ENCODE measurements at regions not wholly inside any gene's neighbourhood (a gene's known extent, or its start where the extent isn't known, plus 50 kb on each side); places are given as distances from the start of the nearest gene placed in this dataset.
A peak's percentile ranks its signal among the peaks of the same experiment; 100 is the strongest.
"Not testable (repeated sequence)": the region's sequence is repeated elsewhere in the genome, so short reads cannot be mapped to it uniquely, and the experiment has no call there.

GRCh38 chr1:198848649-198849048, 209.8 kb downstream of the PTPRC start:
- H3F3A ChIP-seq (ENCODE audit: low read depth), result no peaks in the 10 kb centered on the region
- no peak overlapping the region for H2AFZ ChIP-seq (replicated peaks)
- peaks cover 30% of the 10 kb centered on the region for H3K36me3 Mint-ChIP-seq
- no peak overlapping the region for H3K27ac ChIP-seq
- no peaks in the 10 kb centered on the region for H3K27me3 Mint-ChIP-seq (ENCODE audit: insufficient read depth, low read depth)
- no peak overlapping the region for H3K27ac Mint-ChIP-seq
- no peak overlapping the region for H3K4me3 Mint-ChIP-seq
- H3K36me3 ChIP-seq, result no peaks in the 10 kb centered on the region
- H3K9me3 ChIP-seq (ENCODE audit: low read depth), result no peaks in the 10 kb centered on the region
- TF ChIP-seq EZH2phosphoT487 (IDR thresholded peaks at IDR 0.05), result no peak
- TF ChIP-seq CTCF (IDR thresholded peaks at IDR 0.05), result no peak
- no peak for TF ChIP-seq EZH2 (IDR thresholded peaks at IDR 0.05)
- H3K27me3 ChIP-seq, result no peaks in the 10 kb centered on the region
- H3K9me3 Mint-ChIP-seq, result peaks cover 3% of the 10 kb centered on the region
- H3K4me2 ChIP-seq, result no peak overlapping the region
- DNase-seq (ENCODE audit: low spot score), result no peak
- H3K4me1 ChIP-seq, result no peaks in the 10 kb centered on the region
- H3K4me1 Mint-ChIP-seq, result peaks cover 5% of the 10 kb centered on the region
- no peaks in the 10 kb centered on the region for H3K79me2 ChIP-seq (ENCODE audit: low read depth)
- no peak overlapping the region for H3K9ac ChIP-seq
- no peaks in the 10 kb centered on the region for H4K20me1 ChIP-seq (ENCODE audit: low read depth)
- H3K4me3 ChIP-seq, result no peak overlapping the region

- TF ChIP-seq EZH2phosphoT487 (IDR thresholded peaks at IDR 0.05), result no peak
- no peak for TF ChIP-seq CTCF (IDR thresholded peaks at IDR 0.05)
- no peak for TF ChIP-seq EZH2 (IDR thresholded peaks at IDR 0.05)
- Histone ChIP-seq H4K20me1 (ENCODE audit: low read depth) (no peaks in the 10 kb centered on the region), H3K4me1 (no peaks in the 10 kb centered on the region), H3K79me2 (ENCODE audit: low read depth) (no peaks in the 10 kb centered on the region), H3K27ac (no peak overlapping the region), H3F3A (ENCODE audit: low read depth) (no peaks in the 10 kb centered on the region), H3K36me3 (no peaks in the 10 kb centered on the region), H3K4me2 (no peak overlapping the region), H3K9me3 (ENCODE audit: low read depth) (no peaks in the 10 kb centered on the region), H3K9ac (no peak overlapping the region), H3K27me3 (no peaks in the 10 kb centered on the region), H3K4me3 (no peak overlapping the region), H2AFZ (replicated peaks) (no peak overlapping the region)
- peaks cover 5% of the 10 kb centered on the region for H3K4me1 Mint-ChIP-seq
- H3K36me3 Mint-ChIP-seq, result peaks cover 33% of the 10 kb centered on the region
- no peak overlapping the region for H3K4me3 Mint-ChIP-seq
- H3K9me3 Mint-ChIP-seq, result peaks cover 3% of the 10 kb centered on the region
- H3K27me3 Mint-ChIP-seq (ENCODE audit: insufficient read depth, low read depth), result no peaks in the 10 kb centered on the region
- DNase-seq (ENCODE audit: low spot score), result no peak
- H3K27ac Mint-ChIP-seq, result peak overlapping the region; percentile 87
Measured at GRCh38 chr1:198849093-198849492, 210.3 kb downstream of the PTPRC start.

DNA sequence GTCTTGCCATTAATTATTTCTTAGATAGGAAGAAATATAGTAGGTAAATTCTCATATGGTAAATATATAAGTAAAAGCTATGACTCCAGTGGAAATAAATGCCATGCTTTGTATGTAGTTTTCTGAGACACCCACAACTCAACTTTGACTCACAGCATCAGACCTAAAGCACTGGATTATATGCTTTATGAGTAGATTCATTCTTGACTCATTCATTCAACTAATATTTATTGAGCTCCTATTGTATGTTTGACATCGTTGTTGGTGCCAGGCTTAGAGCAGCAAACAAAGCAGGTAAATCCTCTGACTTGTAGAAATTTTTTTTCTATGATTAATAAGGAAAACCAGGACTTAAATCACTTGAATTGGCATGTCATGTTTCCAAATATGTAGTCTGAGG, 211.4 kb downstream of the PTPRC start:
- Histone ChIP-seq H3K9me3 (ENCODE audit: low read depth) (no peaks in the 10 kb centered on the region), H3K27me3 (no peaks in the 10 kb centered on the region), H4K20me1 (ENCODE audit: low read depth) (no peaks in the 10 kb centered on the region), H3K36me3 (no peaks in the 10 kb centered on the region), H3K4me2 (no peak overlapping the region), H3K9ac (no peak overlapping the region), H3K79me2 (ENCODE audit: low read depth) (no peaks in the 10 kb centered on the region), H3K27ac (no peak overlapping the region), H3F3A (ENCODE audit: low read depth) (no peaks in the 10 kb centered on the region), H3K4me3 (no peak overlapping the region), H2AFZ (replicated peaks) (no peak overlapping the region), H3K4me1 (no peaks in the 10 kb centered on the region)
- Mint-ChIP-seq H3K4me3 (no peak overlapping the region), H3K27ac (no peak overlapping the region), H3K36me3 (peaks cover 34% of the 10 kb centered on the region), H3K27me3 (ENCODE audit: insufficient read depth, low read depth) (no peaks in the 10 kb centered on the region), H3K9me3 (peaks cover 3% of the 10 kb centered on the region), H3K4me1 (peaks cover 5% of the 10 kb centered on the region)
- DNase-seq (ENCODE audit: low spot score), result no peak
- TF ChIP-seq EZH2 (IDR thresholded peaks at IDR 0.05) (no peak), EZH2phosphoT487 (IDR thresholded peaks at IDR 0.05) (no peak), CTCF (IDR thresholded peaks at IDR 0.05) (no peak)

- H3K4me3 Mint-ChIP-seq, result not testable (repeated sequence)
Measured at GRCh38 chr1:198850966-198851365, 212.1 kb downstream of the PTPRC start.

More at GRCh38 chr1:198850966-198851365, 212.1 kb downstream of the PTPRC start:
- H3K9ac ChIP-seq; H3F3A ChIP-seq (ENCODE audit: low read depth); H3K79me2 ChIP-seq (ENCODE audit: low read depth); H3K36me3 ChIP-seq; DNase-seq (ENCODE audit: low spot score); H3K27ac ChIP-seq; H3K9me3 ChIP-seq (ENCODE audit: low read depth); H3K4me1 Mint-ChIP-seq; H3K27me3 Mint-ChIP-seq (ENCODE audit: insufficient read depth, low read depth); H4K20me1 ChIP-seq (ENCODE audit: low read depth); H3K27me3 ChIP-seq; H3K4me2 ChIP-seq; H3K4me3 ChIP-seq; H3K9me3 Mint-ChIP-seq; H3K27ac Mint-ChIP-seq; H3K4me1 ChIP-seq; H2AFZ ChIP-seq (replicated peaks): not testable (repeated sequence)
- H3K36me3 Mint-ChIP-seq, result peaks cover 29% of the 10 kb centered on the region

Data from neural progenitor cell (in vitro differentiated cells).